Ecto neural progenitor cell (in vitro differentiated cells): ENCODE measurements at regions not wholly inside any gene's neighbourhood (a gene's known extent, or its start where the extent isn't known, plus 50 kb on each side); places are given as distances from the start of the nearest gene placed in this dataset.

ENCODE experiments used
- DNase-seq: peaks from one replicate; pipeline ENCODE4 v3.0.0-alpha.2; 2018; ENCODE audit warnings: low spot score

DNA sequence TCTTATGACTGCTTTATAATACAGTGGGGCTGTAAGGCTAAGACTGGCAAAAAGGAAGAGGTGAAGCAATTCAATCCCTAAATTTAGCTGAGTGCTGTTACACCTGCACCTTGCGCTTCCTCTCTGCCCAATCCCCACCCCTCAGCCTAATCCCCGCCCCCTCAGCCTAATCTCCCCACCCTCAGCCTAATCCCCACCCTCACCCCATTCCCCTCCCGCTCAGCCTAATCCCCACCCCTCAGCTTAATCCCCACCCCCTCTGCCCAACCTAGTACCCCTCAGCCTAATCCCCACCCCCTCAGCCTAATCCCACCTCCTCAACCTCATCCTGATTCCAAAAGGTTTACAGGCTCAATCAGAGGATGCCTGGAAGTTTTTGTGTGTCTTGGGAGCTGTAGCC, 155.5 kb downstream of the PMP22 start:
- DNase-seq = peak; percentile 62

DNA sequence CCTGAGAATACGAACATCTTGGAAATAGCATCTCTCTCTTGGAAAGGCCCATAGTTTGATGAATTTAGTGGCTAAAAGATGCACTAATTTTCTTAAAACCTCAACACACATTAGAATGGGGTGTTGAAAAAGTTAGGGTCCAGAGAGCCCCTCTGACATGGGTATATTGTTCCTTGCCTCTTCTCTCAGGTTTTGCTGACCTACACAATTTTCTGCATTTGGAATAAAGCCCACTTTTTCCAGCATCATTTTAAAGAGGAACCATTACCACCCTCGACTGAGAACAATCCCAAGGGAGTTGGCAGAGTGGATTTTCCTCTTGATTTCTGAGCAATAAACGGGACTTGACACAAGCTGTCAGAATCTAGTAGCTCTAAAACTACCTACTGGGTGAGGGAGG, 156.1 kb downstream of the PMP22 start:
- peak; percentile 29 for DNase-seq

DNA sequence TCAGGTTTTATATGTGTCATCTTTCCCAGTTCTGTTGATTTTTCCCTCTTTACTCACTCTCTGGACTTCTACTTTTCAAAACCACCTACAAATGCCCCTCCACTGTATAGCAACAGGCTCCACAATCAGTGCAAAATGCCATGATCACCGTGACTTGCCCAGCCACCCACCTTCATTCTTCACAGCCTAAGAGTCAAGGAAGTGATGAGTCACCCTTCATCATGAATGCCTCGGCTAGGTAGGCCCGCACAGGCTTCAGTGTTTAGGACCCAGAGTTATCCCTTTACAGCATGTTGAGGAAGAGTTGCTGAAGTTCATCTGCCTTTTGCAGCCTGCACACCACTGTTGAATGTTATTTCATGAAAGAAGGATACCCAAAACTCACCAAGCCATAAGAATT, 158.6 kb downstream of the PMP22 start:
- no peak for DNase-seq

DNA sequence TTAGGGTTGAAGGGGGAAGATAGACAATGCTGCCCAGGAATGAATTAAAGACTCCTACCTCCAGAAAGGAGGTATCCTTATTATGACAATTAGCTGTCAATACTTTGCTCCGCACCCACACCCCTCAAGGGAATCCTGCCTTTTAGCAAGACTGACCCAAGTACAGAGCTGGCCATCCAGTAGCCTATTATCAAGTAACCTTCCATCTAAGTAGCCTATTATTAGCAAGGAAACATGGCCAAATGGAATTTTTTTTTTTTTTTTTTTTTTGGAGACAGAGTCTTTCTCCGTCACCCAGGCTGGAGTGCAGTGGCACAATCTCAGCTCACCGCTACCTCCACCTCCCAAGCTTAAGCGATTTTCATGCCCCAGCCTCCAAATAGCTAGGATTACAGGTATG, 161.3 kb downstream of the PMP22 start:
- DNase-seq = peak; percentile 16

DNA sequence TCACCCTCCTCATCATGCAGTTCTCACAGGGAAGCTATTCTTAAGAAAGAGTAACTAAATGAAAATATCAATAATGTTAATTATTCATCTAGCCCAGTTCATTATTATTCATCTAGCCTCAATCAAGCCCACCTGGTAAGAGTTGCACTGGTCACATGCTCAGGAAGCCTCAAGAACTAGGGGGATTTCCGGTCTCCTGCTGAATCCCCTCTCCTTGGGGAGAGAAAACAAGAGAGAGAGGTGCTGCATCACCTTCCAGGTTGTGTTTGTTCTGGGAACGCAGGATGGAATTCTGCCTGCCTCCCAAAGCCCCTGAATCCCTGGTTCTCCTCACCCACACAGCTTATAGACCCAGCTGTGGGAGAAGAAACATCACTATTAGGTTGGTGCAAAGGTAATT, 164.0 kb downstream of the PMP22 start:
- peak; percentile 29 for DNase-seq

DNA sequence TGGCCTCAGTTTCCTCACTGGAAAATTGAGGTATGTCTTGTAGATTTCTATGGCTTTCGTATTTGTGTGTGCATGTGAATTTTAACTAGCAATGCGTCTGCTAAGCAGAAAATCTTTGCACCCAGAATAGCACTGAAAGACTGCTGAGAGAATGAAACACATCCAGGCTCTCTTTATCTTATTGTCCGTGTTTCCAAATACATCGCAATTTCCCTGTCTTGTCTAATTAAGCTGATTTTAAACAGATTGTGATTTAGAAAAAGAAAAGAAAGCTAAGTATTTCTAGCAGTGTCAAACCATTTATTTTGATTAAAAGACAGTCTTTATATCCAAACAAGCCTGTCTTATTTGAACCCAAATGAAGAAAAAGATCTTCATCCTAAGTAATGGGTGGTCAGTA, 168.6 kb downstream of the PMP22 start:
- no peak for DNase-seq

DNA sequence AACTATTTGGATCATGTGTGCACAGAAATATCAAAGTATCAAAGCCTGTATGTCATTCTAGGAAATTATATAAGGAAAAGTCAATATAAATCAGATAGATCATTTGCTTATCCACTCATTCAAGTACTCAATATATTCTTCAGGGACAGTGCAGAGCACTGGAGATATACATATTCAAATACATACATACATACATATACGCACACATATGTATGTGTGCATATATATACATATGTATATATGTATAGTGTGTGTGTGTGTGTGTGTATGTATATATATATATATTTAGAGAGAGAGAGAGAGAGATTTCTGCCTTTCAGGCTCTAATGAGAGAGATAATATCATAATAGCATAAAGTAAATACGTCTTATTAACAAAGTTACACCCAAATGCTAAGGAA, 169.2 kb downstream of the PMP22 start:
- no peak for DNase-seq

DNA sequence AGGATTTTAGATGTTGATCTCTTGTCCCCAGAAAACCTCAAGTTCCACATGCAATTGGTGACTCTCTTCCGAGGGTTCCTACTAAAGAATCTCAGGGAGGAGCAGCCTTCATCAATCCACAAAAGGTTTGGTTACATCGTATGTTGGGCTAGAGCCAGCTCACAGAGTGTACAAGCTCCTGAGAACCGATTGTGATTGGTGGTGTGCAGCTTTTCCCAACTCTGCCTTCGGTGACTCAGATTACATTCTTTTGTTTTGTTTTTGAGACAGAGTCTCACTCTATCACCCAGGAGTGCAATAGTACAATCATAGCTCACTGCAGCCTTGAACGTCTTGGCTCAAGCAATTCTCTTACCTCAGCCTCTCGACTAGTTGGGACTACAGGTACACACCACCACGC, 172.4 kb downstream of the PMP22 start:
- no peak for DNase-seq

DNA sequence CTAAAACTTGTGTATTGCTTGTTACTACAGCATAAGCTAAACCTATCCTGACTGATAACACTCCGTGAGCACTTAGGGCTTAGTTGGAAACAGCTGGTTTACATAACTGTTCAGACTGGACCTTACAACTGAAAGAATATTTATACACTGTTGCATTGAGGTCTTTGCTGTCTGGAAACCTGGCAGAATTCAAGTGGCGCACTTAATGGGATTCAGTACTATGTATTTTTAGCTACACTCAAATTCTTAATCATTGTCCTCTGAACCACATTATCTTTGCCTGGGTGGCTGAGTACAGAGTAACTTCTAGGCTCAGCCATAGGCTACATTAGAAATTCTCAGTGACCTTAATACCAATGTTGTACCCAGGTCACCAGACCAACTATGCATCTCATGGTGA, 172.9 kb downstream of the PMP22 start:
- no peak for DNase-seq

DNA sequence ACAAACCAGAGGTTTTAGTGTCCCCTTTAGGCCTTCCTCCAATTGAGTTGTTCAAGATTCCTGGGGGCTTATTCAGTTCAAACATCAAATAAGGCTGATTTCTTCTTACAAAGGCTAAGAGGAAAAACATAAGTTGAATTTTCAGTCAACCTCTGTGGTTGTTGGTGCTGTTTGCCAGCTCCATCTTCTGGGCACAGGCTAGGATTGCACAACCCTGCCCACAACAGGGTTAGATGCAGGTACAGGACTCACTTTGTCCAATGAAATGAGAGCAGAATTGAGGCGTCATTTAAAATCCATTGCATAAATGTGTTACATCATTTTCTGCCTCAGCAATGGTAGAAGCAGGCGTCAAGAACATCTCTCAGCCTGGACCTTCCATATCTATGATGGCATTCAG, 173.3 kb downstream of the PMP22 start:
- DNase-seq = peak; percentile 41

DNA sequence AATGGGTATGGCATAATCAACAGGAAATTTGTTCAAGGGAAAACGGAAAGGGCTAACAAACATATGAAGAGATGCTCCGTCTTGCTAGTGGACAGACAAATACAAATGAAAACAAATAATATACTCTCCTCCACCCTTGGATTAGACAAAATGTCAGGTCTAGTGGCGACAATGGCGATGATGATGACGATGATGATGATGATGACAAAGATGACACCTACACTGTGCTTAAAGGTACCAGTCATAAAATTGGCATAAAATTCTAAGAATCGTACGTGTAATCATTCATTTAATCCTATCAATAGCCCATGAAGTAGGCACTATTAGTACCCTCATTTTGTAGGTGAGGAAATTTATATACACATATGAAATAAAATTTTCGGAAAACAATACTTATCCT, 174.6 kb downstream of the PMP22 start:
- DNase-seq = no peak

DNA sequence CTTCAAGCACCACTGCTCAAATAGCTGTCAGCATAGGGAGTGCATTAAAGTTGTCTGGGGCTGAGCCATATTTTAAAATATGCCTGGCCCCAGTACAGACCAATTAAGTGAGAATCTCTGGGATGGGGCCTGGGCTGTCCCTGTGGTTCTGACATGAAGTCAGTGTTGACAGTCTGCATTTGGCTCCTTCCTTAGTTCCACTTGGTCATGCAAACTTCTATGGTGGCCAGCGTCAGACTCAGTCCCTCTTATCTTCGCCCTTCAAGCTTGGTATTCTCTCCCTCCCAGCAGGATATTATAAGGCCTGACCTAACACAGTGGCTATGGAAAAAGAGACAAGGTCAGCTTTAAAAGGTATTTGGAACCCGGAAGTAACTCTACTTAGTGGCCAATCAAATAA, 177.2 kb downstream of the PMP22 start:
- DNase-seq = peak; percentile 28

DNA sequence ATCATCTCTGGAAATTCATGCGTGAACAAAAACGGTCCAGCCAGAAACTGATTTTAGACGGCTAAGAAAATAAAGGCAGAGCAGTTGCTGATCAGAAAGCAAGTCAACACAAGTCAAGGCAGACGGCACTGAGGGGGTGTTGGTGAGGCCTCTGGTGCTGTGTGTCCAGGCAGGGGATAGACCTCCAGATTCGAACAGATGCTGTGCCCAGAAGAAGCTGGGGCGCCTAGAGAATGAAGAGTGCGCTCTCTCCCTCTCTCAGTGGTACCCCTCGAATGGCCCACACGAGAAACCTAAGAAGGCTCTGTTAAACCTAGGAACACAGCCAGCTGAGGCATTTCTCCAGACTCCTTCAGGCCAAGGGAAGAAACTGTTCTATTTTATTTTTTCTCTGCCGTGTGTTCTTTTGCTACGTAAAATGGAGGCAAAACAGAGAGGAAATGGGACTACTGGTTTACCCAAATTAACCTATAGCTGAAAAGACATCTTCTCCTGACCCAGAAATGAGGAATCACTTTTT, 178.3 kb downstream of the PMP22 start:
- peak; percentile 44 for DNase-seq

DNA sequence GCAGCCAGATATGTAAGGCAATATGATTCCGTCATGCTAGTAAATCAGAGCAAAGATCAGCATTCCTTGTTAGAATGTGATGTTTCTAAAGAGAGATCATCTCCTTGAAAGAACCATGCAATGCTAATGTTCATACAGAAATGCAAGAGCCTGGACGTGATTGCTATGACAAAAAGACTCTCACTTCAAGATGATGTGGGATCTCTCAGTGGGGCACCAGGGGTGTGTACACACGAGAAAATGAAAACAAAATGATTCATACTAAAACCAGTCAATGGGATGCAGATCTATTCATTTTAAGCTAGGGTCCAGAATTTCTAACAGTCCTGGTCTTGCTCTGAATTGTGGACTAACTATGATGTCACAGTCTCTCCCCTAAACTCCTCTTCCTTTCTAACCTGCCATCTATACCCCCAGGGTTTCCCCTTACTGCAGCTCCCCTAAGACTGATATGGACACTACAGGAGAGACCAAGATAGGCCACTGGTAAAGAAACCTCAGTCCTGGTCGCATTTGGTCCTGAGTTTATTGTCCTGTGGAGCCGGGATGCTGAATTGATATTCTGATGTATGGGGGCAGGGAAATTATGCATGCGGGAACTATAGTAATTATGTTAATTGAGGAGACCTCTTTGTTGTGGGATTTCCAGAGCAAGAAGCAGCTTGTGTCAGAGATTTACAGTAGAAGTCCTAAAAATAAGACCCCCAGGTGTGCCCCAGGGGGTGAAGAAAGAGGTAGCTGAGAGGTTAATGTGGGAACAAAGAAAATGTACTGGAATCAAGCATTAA, 179.0 kb downstream of the PMP22 start:
- peak; percentile 39 for DNase-seq

DNA sequence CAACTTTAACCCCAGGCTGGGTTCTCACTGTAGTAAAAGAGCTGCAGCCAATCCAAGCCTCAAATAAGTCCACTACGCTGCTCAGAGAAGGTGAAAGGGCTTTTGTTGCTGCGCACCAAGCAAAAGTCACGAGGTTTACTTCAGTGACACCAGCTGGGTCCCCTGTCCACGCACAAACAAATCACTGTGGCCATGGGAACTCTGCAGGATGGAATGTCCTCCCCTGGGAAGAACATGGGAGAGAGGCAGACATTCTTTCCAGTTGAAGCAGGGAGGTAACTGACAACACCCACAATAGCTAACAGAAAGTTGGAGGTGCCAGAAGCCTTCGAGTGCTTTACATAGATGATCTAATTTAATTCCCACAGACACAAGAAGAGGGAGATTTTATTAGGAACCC, 181.9 kb downstream of the PMP22 start:
- peak; percentile 52 for DNase-seq

DNA sequence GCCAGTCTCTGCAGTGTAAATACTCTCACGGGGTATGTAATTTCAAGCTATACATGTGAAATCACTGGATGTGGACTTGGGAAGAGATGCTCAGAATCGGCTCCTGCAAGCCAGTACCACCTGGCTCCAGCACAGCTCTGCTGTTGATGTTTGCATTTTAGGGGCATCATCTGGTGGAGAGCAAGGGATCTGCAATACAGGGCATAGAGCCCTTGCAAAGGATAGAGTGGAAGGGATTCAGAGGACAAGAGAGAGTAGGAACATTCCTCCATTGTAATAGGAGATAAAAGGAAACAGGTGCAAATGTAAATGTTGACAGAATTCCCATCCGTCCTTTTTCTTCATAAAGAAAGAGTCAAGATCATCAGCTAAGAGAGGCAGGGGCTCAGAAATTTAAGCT, 184.1 kb downstream of the PMP22 start:
- peak; percentile 29 for DNase-seq

DNA sequence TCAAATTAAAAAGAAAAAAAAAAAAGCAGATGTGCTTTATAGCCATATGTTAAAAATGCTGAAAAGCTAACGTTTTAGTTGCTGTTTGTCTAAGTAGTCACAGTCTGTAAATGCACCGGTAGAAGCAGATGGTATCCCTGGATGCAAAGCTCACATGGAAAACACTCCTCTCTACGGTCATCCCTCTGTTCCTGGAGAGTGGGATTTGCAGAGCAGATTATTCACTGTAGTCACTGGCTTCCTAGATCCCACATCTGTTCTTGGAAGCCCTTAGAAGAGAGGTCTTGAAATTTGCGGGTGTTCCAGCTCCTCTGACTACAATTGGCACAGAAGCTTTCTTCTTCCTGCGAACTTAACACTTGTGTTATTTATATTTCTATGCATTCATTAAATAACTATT, 186.6 kb downstream of the PMP22 start:
- DNase-seq = no peak

DNA sequence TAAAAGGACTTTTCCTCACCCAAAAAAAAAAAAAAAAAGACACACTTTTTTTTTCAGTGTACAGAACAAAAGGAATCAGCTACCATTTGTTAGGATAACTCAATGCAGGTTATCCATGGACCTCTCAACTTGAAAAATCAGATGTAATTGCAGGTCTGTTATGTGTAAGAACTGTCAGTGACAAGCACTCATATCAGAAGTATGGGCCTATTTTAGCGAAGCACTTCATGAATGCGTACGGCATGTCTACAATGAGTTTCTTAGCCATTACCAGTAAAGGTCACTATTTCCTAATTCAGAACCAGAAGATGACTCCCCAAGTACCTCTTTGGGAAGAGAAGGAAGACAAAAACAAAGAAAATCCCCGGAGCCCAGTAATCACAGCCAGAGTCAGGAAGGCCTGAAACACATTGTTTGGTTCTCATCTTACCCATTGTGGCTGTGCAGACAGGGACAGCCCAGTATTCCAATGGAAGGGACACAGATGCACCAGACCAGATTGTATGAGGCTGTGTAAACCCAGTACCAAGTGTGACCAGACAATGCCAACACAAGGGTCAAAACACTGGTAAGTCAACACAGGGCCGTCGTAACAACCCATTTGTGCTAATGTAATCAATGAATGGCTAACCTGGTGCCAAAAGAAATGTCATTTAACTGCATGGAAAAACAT, 188.0 kb downstream of the PMP22 start:
- peak; percentile 28 for DNase-seq

DNA sequence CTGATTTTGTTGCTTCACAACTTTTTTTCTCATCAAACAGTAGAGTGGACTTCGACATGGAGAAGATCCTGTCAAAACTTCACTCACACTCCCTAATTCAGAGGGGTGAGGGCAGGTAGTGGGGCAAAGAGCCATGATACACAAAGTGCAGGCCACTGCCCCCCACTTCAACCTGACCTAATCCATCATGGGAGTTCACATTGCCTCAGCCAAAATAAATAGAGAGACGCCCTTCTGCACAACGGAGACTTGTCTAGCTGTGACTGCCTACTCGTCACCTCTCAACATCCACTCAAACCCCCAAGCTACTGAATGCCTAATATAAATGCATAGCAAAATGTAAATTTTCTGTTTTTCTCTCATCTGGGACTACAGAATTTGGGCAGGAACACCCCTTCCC, 213.2 kb downstream of the PMP22 start:
- no peak for DNase-seq

DNA sequence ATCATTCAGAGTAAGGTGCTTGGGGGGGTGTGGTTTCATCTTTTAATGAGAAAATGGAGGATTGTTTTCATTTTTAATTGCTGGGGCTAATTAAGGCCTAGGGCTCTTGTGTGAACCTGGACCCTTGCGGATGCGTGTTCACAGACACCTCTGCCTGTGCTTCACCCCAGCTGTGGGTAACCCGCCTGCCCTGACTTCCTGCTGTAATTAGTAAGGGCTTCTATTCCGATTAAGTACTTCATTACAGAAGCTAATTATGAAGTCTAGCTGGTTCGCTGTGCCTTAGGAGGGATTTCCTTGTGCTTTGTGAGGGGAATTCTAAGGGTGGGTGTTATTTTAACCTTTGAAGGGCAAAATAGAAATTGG, 215.3 kb downstream of the PMP22 start:
- no peak for DNase-seq

DNA sequence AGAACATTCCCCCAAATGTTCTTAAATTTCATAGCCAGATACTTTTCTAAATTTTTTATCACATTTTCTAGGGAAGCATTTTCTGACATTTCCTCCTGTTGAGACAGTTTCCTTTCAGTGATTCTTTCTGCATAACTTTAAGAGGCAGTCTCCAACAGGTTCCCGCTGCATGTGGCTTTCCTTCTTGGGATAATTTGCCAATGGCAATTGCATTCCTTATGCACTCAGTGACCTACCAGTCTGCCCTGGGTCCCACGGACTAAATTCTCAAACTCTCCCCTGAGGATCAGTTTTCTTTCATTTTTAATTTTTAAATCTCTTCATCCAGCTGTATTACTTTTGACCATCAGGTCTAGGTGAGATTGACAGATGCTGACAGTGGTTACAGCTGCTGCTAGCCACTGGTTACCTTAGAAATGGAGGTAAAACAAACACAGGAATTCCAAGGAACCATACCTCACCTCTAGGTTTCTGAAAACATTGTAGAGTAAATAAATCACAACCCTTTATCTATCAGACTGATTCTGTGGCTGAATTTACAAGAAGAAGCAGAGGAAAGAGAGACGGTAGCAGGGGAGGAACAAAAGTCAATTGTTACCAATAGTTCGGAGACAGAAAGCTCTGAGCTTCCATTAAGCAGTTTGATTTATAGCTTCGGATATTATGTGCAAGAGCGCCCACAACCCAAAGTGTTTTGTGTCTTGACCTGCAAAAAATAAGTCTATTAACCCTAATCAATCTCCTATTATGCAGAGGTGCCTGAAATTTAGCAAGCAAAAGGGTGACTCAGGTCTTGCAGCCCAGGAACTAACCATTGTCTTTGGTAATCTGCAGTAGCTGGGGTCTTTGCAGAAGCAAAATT, 216.0 kb downstream of the PMP22 start:
- DNase-seq = no peak

DNA sequence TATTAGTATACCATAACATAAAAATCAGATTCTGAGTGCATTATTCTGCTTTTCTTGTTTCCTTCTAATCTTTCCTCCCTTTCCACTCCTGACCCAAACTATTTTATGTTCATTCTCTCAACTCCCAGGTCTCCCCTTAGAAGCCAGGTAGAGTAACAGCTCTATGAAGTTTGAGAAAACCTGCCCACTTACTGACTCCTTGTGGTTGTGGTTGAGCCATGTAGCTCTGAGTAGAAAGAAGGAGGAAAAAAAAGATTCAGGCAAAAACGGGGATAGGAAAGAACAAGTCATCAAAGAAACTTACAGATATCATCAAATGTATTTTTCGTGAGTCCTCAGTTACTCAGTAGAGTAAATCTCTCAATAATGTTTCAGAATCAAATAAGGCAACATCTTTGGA, 216.7 kb downstream of the PMP22 start:
- DNase-seq = no peak

DNA sequence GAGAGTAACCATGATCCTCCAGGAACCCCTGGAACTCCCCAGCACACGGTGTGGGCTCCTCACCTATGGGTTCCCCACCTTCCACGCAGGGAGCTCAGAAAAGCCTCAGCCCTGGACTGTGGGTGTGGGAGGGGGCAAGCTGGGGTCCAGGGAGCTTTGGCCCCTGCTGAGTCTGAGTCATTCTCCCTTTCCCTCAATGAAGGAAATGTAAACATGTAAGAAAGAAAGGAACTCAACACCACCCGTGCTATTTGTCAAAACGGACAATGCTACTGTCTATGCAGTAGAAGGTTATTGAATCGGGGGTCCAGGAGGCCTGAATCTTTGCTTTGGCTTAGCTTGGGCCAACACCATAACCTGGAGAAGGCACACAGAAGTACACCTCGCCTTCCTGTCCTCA, 222.8 kb downstream of the PMP22 start:
- no peak for DNase-seq
